ENCODE measurements at regions not wholly inside any gene's neighbourhood (a gene's known extent, or its start where the extent isn't known, plus 50 kb on each side); places are given as distances from the start of the nearest gene placed in this dataset.

- WGBS: 72% methylated on average over 6 of the region's 6 CpGs
- Histone ChIP-seq H3K9me3 (ENCODE audit: control insufficient read depth in 4 of 4, low read length in 3 of 4) (peaks cover 0 to 2% (median 0%) of the 10 kb centered on the region in 4 donors), H3K27ac (ENCODE audit: low read depth in 1 of 2, low read length in 2 of 2) (no peak overlapping the region), H3K27me3 (ENCODE audit: control insufficient read depth in 4 of 4, insufficient read depth in 4 of 4, low read length in 3 of 4) (no peaks in the 10 kb centered on the region), H3K36me3 (ENCODE audit: control insufficient read depth in 4 of 4, insufficient read depth in 3 of 4, low read depth in 1 of 4, low read length in 3 of 4) (no peaks in the 10 kb centered on the region), H3K4me3 (ENCODE audit: low read depth in 1 of 3, low read length in 3 of 3) (no peak overlapping the region), H3K9ac (ENCODE audit: low read depth in 1 of 2, low read length in 2 of 2) (no peak overlapping the region), H3K4me1 (ENCODE audit: control insufficient read depth in 4 of 4, insufficient read depth in 4 of 4, low read length in 3 of 4) (no peaks in the 10 kb centered on the region)
- no peak for TF ChIP-seq SP1 (IDR thresholded peaks at IDR 0.05)
- no peak for TF ChIP-seq MAX (IDR thresholded peaks at IDR 0.05)
- TF ChIP-seq FOXA1 (IDR thresholded peaks at IDR 0.05): no peak
- no peak for TF ChIP-seq ATF3 (IDR thresholded peaks at IDR 0.05)
- TF ChIP-seq RXRA (IDR thresholded peaks at IDR 0.05): no peak
- no peak for TF ChIP-seq ZBTB33 (IDR thresholded peaks at IDR 0.05)
- TF ChIP-seq GABPA (IDR thresholded peaks at IDR 0.05 in 1 of 2, conservative IDR thresholded peaks at IDR 0.05 in 1 of 2): no peak
- TF ChIP-seq NR2F2 (IDR thresholded peaks at IDR 0.05): no peak
- no peak for TF ChIP-seq TAF1 (conservative IDR thresholded peaks at IDR 0.05)
- no peak for TF ChIP-seq JUND (IDR thresholded peaks at IDR 0.05)
- TF ChIP-seq HNF4A (conservative IDR thresholded peaks at IDR 0.05): no peak
- TF ChIP-seq REST (IDR thresholded peaks at IDR 0.05): no peak
- TF ChIP-seq YY1 (IDR thresholded peaks at IDR 0.05): no peak
- DNase-seq (ENCODE audit: low spot score): no peak
These were observed 636.0 kb downstream of the MMUT start for GRCh38 chr6:48826901-48827701.

GRCh38 chr6:48826152-48826515 is 636.9 kb downstream of the MMUT start:
- Histone ChIP-seq H3K4me3 (ENCODE audit: low read depth in 1 of 3, low read length in 3 of 3) (no peak overlapping the region), H3K27me3 (ENCODE audit: control insufficient read depth in 4 of 4, insufficient read depth in 4 of 4, low read length in 3 of 4) (no peaks in the 10 kb centered on the region)
- no peak for TF ChIP-seq HNF4A (conservative IDR thresholded peaks at IDR 0.05)
- no peak for TF ChIP-seq TAF1 (conservative IDR thresholded peaks at IDR 0.05)
- TF ChIP-seq FOXA1 (IDR thresholded peaks at IDR 0.05): no peak
- no peak for TF ChIP-seq HNF4G (IDR thresholded peaks at IDR 0.05)
- no peak for TF ChIP-seq YY1 (IDR thresholded peaks at IDR 0.05)
- TF ChIP-seq RAD21 (IDR thresholded peaks at IDR 0.05): no peak
- TF ChIP-seq EGR1 (IDR thresholded peaks at IDR 0.05; ENCODE audit: low read depth in 2 of 2): no peak
- TF ChIP-seq MAX (IDR thresholded peaks at IDR 0.05): no peak
- TF ChIP-seq SP1 (IDR thresholded peaks at IDR 0.05): no peak
- TF ChIP-seq ATF3 (IDR thresholded peaks at IDR 0.05): no peak
- TF ChIP-seq CTCF (IDR thresholded peaks at IDR 0.05; ENCODE audit: low read depth, low read length, missing input control): no peak
- no peak for TF ChIP-seq FOXA2 (IDR thresholded peaks at IDR 0.05)
- TF ChIP-seq NR2F2 (IDR thresholded peaks at IDR 0.05): no peak
- no peak for TF ChIP-seq JUND (IDR thresholded peaks at IDR 0.05)
- no peak for TF ChIP-seq GABPA (IDR thresholded peaks at IDR 0.05 in 1 of 2, conservative IDR thresholded peaks at IDR 0.05 in 1 of 2)
- no peak for TF ChIP-seq ZBTB33 (IDR thresholded peaks at IDR 0.05)

More at GRCh38 chr6:48826152-48826515, 636.9 kb downstream of the MMUT start:
- Histone ChIP-seq H3K27ac (ENCODE audit: low read depth in 1 of 2, low read length in 2 of 2) (no peak overlapping the region), H3K9me3 (ENCODE audit: control insufficient read depth in 4 of 4, low read length in 3 of 4) (peaks cover 0 to 2% (median 0%) of the 10 kb centered on the region in 4 donors), H3K4me1 (ENCODE audit: control insufficient read depth in 4 of 4, insufficient read depth in 4 of 4, low read length in 3 of 4) (no peaks in the 10 kb centered on the region), H3K9ac (ENCODE audit: low read depth in 1 of 2, low read length in 2 of 2) (no peak overlapping the region), H3K36me3 (ENCODE audit: control insufficient read depth in 4 of 4, insufficient read depth in 3 of 4, low read depth in 1 of 4, low read length in 3 of 4) (no peaks in the 10 kb centered on the region)
- WGBS: 48% methylated on average over 2 of the region's 2 CpGs
- DNase-seq (ENCODE audit: low spot score): no peak

All from liver (tissue), 8 donors.